RCC 7860 (cell line): ENCODE measurements at regions not wholly inside any gene's neighbourhood (a gene's known extent, or its start where the extent isn't known, plus 50 kb on each side); places are given as distances from the start of the nearest gene placed in this dataset.
A peak's percentile ranks its signal among the peaks of the same experiment; 100 is the strongest.

Source experiments
- DNase-seq: peaks from one replicate; pipeline ENCODE4 v3.0.0-alpha.2; 2015; ENCODE audit warnings: low spot score
- FAIRE-seq: peaks from 2 replicates; lab custom pipeline; 2012; peaks lifted over from hg19 to GRCh38; lab: Jason Lieb, UNC

- FAIRE-seq = no peak
- no peak for DNase-seq
These were observed 200.0 kb downstream of the TSN start for GRCh38 chr2:121955426-121955825.

- FAIRE-seq = no peak
- DNase-seq = no peak
These were observed 200.4 kb downstream of the TSN start for GRCh38 chr2:121955872-121956271.

DNA sequence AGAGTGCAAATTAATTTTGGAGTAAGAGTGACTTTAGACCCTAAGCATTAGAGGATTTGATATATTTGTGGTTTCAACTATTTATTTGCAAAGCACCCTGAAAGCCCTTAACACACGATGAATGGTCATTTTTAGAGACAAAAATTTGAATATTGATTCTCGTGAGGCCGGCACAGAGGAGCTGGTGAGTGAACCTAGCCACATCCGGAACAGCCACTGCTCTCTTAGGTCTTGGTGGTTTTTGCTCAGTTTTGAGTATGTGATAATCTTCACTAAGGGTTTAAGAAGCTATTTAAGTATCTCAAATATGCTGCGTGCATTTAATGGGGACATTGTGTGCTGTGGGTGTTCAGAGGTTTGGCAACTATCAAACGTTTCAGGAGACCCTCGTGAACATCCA, 204.8 kb downstream of the TSN start:
- FAIRE-seq = no peak
- DNase-seq = no peak

GRCh38 chr2:121961761-121962160, 206.3 kb downstream of the TSN start:
- FAIRE-seq (no peak), DNase-seq (no peak)

GRCh38 chr2:121965661-121966060, 210.2 kb downstream of the TSN start:
- no peak for FAIRE-seq
- no peak for DNase-seq

GRCh38 chr2:121966663-121967062, 211.2 kb downstream of the TSN start:
- no peak for FAIRE-seq

GRCh38 chr2:121969166-121969565, 213.7 kb downstream of the TSN start:
- no peak for DNase-seq
- FAIRE-seq = no peak

More at GRCh38 chr2:121966663-121967062, 211.2 kb downstream of the TSN start:
- no peak for DNase-seq

- no peak for DNase-seq
- FAIRE-seq = no peak
These were observed 214.6 kb downstream of the TSN start for GRCh38 chr2:121969766-121970639.

- no peak for FAIRE-seq
- DNase-seq = no peak
These were observed 216.8 kb downstream of the TSN start for GRCh38 chr2:121972203-121972602.

DNA sequence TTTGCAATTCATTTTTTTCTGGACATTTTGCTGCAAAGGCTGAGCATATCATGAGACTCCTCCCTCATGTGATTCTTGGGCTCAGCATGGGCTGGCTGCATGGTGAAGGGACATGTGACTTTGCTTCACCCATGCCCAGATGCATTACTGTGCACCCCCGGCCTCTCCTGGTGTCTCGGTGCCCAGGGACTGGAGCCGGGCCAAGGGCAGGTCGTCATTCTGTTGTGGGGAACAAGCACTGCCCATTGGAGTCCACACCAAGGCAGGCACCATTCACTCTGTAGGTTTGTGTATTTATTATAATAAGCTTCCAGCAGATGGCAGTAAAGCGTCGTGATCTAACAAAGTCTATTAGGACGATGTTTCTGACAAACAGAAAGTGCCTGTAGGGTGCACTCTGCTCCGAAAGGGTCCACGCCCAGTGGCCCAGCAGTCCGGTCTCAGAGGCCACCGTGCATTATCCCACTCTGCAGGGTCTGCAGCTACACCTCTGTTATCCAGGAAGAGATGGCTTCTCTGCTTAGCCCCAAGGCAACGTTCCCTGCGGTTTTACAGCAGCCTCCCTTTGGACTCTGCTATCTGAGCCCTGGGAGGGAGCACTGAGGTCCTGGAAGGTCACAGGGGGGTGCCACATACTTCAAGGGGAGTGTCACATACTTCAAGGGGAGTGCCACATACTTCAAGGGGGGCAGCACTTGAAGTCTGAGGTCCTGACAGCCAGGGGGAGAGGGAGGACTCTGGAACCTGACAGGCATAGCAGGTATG, 219.6 kb downstream of the TSN start:
- DNase-seq (peak; percentile 62), FAIRE-seq (peak; percentile 58)

GRCh38 chr2:121976926-121977325, 221.5 kb downstream of the TSN start:
- no peak for DNase-seq
- no peak for FAIRE-seq

- no peak for FAIRE-seq
- DNase-seq = no peak
These were observed 221.9 kb downstream of the TSN start for GRCh38 chr2:121977326-121977725.

GRCh38 chr2:121992700-121993099, 237.2 kb downstream of the TSN start:
- FAIRE-seq = no peak
- DNase-seq = no peak

GRCh38 chr2:121993682-121994081, 238.2 kb downstream of the TSN start:
- FAIRE-seq = no peak
- DNase-seq = no peak

- no peak for FAIRE-seq
- no peak for DNase-seq
These were observed 239.1 kb downstream of the TSN start for GRCh38 chr2:121994238-121995206.

GRCh38 chr2:121998751-121999150, 243.3 kb downstream of the TSN start:
- no peak for FAIRE-seq
- no peak for DNase-seq

- FAIRE-seq (no peak), DNase-seq (no peak)
These were observed 243.8 kb downstream of the TSN start for GRCh38 chr2:121999264-121999663.

GRCh38 chr2:122000556-122001340, 245.3 kb downstream of the TSN start:
- no peak for DNase-seq

GRCh38 chr2:122001441-122001874, 246.0 kb downstream of the TSN start:
- DNase-seq (no peak), FAIRE-seq (peak; percentile 2)

More at GRCh38 chr2:122000556-122001340, 245.3 kb downstream of the TSN start:
- no peak for FAIRE-seq
